Loucy (cell line): ENCODE measurements at regions not wholly inside any gene's neighbourhood (a gene's known extent, or its start where the extent isn't known, plus 50 kb on each side); places are given as distances from the start of the nearest gene placed in this dataset.

ENCODE experiments used
- H2AFZ ChIP-seq: fragments of 200-600 bp; sonication (generic); 2 replicates; pipeline ENCODE4 v1.6.0; 2016; ENCODE audit warnings: antibody characterized with exemption, mild to moderate bottlenecking, low read length, moderate library complexity
- H3F3A ChIP-seq: fragments of 200-600 bp; 2 replicates; pipeline ENCODE4 v1.6.0; 2016; ENCODE audit warnings: antibody characterized with exemption, low read depth, mild to moderate bottlenecking
- H3K27me3 ChIP-seq: fragments of 200-600 bp; sonication (generic); 2 replicates; pipeline ENCODE4 v1.6.1; 2014; ENCODE audit warnings: low read length, mild to moderate bottlenecking; ENCODE audit not compliant: insufficient read depth, poor library complexity, severe bottlenecking
- H3K36me3 ChIP-seq: fragments of 200-600 bp; sonication (generic); 2 replicates; pipeline ENCODE4 v1.6.1; 2016; ENCODE audit warnings: low read length; ENCODE audit not compliant: insufficient read depth
- H3K4me1 ChIP-seq: fragments of 200-600 bp; sonication (generic); 2 replicates; pipeline ENCODE4 v1.5.1; 2014; ENCODE audit warnings: low read length, mild to moderate bottlenecking; ENCODE audit not compliant: insufficient read depth, poor library complexity, severe bottlenecking
- H3K4me2 ChIP-seq: fragments of 200-600 bp; sonication (generic); 2 replicates; pipeline ENCODE4 v1.6.0; 2014; ENCODE audit warnings: antibody characterized with exemption, low read length, low read depth, mild to moderate bottlenecking; ENCODE audit not compliant: poor library complexity, severe bottlenecking
- H3K4me3 ChIP-seq: fragments of 200-600 bp; sonication (generic); 2 replicates; pipeline ENCODE4 v1.5.1; 2014; ENCODE audit warnings: low read length, mild to moderate bottlenecking, mixed read lengths; ENCODE audit not compliant: poor library complexity, severe bottlenecking
- H3K79me2 ChIP-seq: fragments of 200-600 bp; sonication (generic); 2 replicates; pipeline ENCODE4 v1.6.1; 2014; ENCODE audit warnings: low read length; ENCODE audit not compliant: insufficient read depth
- H3K9ac ChIP-seq: fragments of 200-600 bp; sonication (generic); 2 replicates; pipeline ENCODE4 v1.6.0; 2014; ENCODE audit warnings: mild to moderate bottlenecking, low read depth, low read length, moderate library complexity; ENCODE audit not compliant: poor library complexity, severe bottlenecking
- H3K9me2 ChIP-seq: fragments of 200-600 bp; sonication (generic); replicated peaks from 2 replicates; pipeline ENCODE4 v1.6.1; 2016; ENCODE audit warnings: low read depth, low read length, mixed read lengths
- H3K9me3 ChIP-seq: fragments of 200-600 bp; sonication (generic); 2 replicates; pipeline ENCODE4 v1.6.1; 2014; ENCODE audit warnings: mild to moderate bottlenecking, antibody characterized with exemption, low read length, low read depth; ENCODE audit not compliant: insufficient read depth
- H4K20me1 ChIP-seq: fragments of 200-600 bp; sonication (generic); 2 replicates; pipeline ENCODE4 v1.6.0; 2014; ENCODE audit warnings: antibody characterized with exemption, low read length, mild to moderate bottlenecking; ENCODE audit not compliant: insufficient read depth, poor library complexity, severe bottlenecking
- CTCF ChIP-seq: fragments of 200-600 bp; sonication (generic); conservative IDR thresholded peaks from 2 replicates; pipeline ENCODE4 v1.5.1; 2014; ENCODE audit warnings: mild to moderate bottlenecking, antibody characterized with exemption, low read length
- EZH2phosphoT487 ChIP-seq: fragments of 200-600 bp; IDR thresholded peaks from 2 replicates; pipeline ENCODE4 v1.6.1; 2018; ENCODE audit warnings: antibody characterized with exemption, mild to moderate bottlenecking, moderate library complexity, borderline replicate concordance

GRCh38 chr20:12824328-12825225 is 184.2 kb upstream of the SPTLC3 start:
- H3K79me2 ChIP-seq: no peaks in the 10 kb centered on the region
- no peaks in the 10 kb centered on the region for H3F3A ChIP-seq
- H3K4me3 ChIP-seq: no peak overlapping the region
- H3K36me3 ChIP-seq: no peaks in the 10 kb centered on the region
- TF ChIP-seq CTCF (no peak), EZH2phosphoT487 (no peak)
- H3K4me2 ChIP-seq: no peak overlapping the region
- no peaks in the 10 kb centered on the region; the same call in 1 of the 2 replicates for H3K9me3 ChIP-seq
- H3K9ac ChIP-seq: no peak overlapping the region
- H4K20me1 ChIP-seq: no peaks in the 10 kb centered on the region
- H2AFZ ChIP-seq: no peak overlapping the region
- no peaks in the 10 kb centered on the region for H3K4me1 ChIP-seq
- no peaks in the 10 kb centered on the region for H3K9me2 ChIP-seq
- no peaks in the 10 kb centered on the region for H3K27me3 ChIP-seq

- H2AFZ ChIP-seq: no peak overlapping the region
Observed at GRCh38 chr20:12825226-12825595, 183.6 kb upstream of the SPTLC3 start.

GRCh38 chr20:12827816-12828385 is 180.9 kb upstream of the SPTLC3 start:
- no peak overlapping the region for H2AFZ ChIP-seq
- no peaks in the 10 kb centered on the region for H3K79me2 ChIP-seq
- H3K27me3 ChIP-seq: no peaks in the 10 kb centered on the region
- no peaks in the 10 kb centered on the region; the same call in 1 of the 2 replicates for H3K9me3 ChIP-seq
- no peak for TF ChIP-seq CTCF
- no peak for TF ChIP-seq EZH2phosphoT487
- H3K4me3 ChIP-seq: no peak overlapping the region
- no peaks in the 10 kb centered on the region for H3F3A ChIP-seq
- no peak overlapping the region for H3K4me2 ChIP-seq
- H3K36me3 ChIP-seq: no peaks in the 10 kb centered on the region
- H3K9me2 ChIP-seq: no peaks in the 10 kb centered on the region
- no peaks in the 10 kb centered on the region for H4K20me1 ChIP-seq
- no peaks in the 10 kb centered on the region for H3K4me1 ChIP-seq
- no peak overlapping the region for H3K9ac ChIP-seq

More at GRCh38 chr20:12825226-12825595, 183.6 kb upstream of the SPTLC3 start:
- no peaks in the 10 kb centered on the region for H3K79me2 ChIP-seq
- H3K4me3 ChIP-seq: no peak overlapping the region
- H3K9me2 ChIP-seq: no peaks in the 10 kb centered on the region
- no peak for TF ChIP-seq CTCF
- TF ChIP-seq EZH2phosphoT487: no peak
- no peak overlapping the region for H3K4me2 ChIP-seq
- no peaks in the 10 kb centered on the region for H3K27me3 ChIP-seq
- no peaks in the 10 kb centered on the region for H3K4me1 ChIP-seq
- H3K9me3 ChIP-seq: no peaks in the 10 kb centered on the region; the same call in 1 of the 2 replicates
- H3F3A ChIP-seq: no peaks in the 10 kb centered on the region
- H3K36me3 ChIP-seq: no peaks in the 10 kb centered on the region
- H3K9ac ChIP-seq: no peak overlapping the region
- H4K20me1 ChIP-seq: no peaks in the 10 kb centered on the region
